CD4-positive, alpha-beta T cell treated with Interleukin-15 for 4 hours (primary cell): ENCODE measurements at regions not wholly inside any gene's neighbourhood (a gene's known extent, or its start where the extent isn't known, plus 50 kb on each side); places are given as distances from the start of the nearest gene placed in this dataset.

Experiments used
- DNase-seq: peaks from one replicate; pipeline ENCODE4 v3.0.0-alpha.2; 2020; ENCODE audit warnings: low spot score

- DNase-seq, result no peak
These were observed 126.5 kb upstream of the RUNX3 start for GRCh38 chr1:25056536-25056935.

GRCh38 chr1:25055961-25056360 is 125.9 kb upstream of the RUNX3 start:
- DNase-seq, result no peak

GRCh38 chr1:25055324-25055780 is 125.3 kb upstream of the RUNX3 start:
- DNase-seq, result no peak

GRCh38 chr1:25054526-25055323 is 124.6 kb upstream of the RUNX3 start:
- no peak for DNase-seq

- DNase-seq, result no peak
These were observed 123.6 kb upstream of the RUNX3 start for GRCh38 chr1:25053576-25054250.

GRCh38 chr1:25051906-25052305 is 121.8 kb upstream of the RUNX3 start:
- no peak for DNase-seq

- no peak for DNase-seq
These were observed 121.4 kb upstream of the RUNX3 start for GRCh38 chr1:25051504-25051903.

- no peak for DNase-seq
These were observed 120.1 kb upstream of the RUNX3 start for GRCh38 chr1:25050165-25050564.

GRCh38 chr1:25049190-25049589 is 119.1 kb upstream of the RUNX3 start:
- DNase-seq, result no peak

GRCh38 chr1:25048728-25049127 is 118.7 kb upstream of the RUNX3 start:
- DNase-seq, result no peak

- no peak for DNase-seq
These were observed 117.6 kb upstream of the RUNX3 start for GRCh38 chr1:25047506-25048240.

GRCh38 chr1:25046194-25046532 is 116.1 kb upstream of the RUNX3 start:
- no peak for DNase-seq

GRCh38 chr1:25045480-25046193 is 115.6 kb upstream of the RUNX3 start:
- DNase-seq, result no peak

GRCh38 chr1:25043228-25043580 is 113.1 kb upstream of the RUNX3 start:
- no peak for DNase-seq

GRCh38 chr1:25042331-25043227 is 112.5 kb upstream of the RUNX3 start:
- DNase-seq, result no peak

GRCh38 chr1:25041916-25042315 is 111.8 kb upstream of the RUNX3 start:
- no peak for DNase-seq

GRCh38 chr1:25040122-25040685 is 110.1 kb upstream of the RUNX3 start:
- DNase-seq, result no peak

GRCh38 chr1:25039229-25039628 is 109.2 kb upstream of the RUNX3 start:
- DNase-seq, result no peak

- no peak for DNase-seq
These were observed 108.6 kb upstream of the RUNX3 start for GRCh38 chr1:25038699-25039098.

- peak; percentile 72 for DNase-seq
These were observed 107.3 kb upstream of the RUNX3 start for GRCh38 chr1:25037174-25038074.
